Naive B cell (primary cell): ENCODE measurements at regions not wholly inside any gene's neighbourhood (a gene's known extent, or its start where the extent isn't known, plus 50 kb on each side); places are given as distances from the start of the nearest gene placed in this dataset.
"Not testable (repeated sequence)": the region's sequence is repeated elsewhere in the genome, so short reads cannot be mapped to it uniquely, and the experiment has no call there.

Experiments used
- ATAC-seq, 2 donors: fragments of 150-1000 bp; cut with Tn5 transposase; 2 replicates each; pipeline ENCODE4 v1.10.0; 2021; ENCODE audit warnings: low read depth in 2 of 2, mild to moderate bottlenecking in 2 of 2, moderate library complexity in 2 of 2
- DNase-seq: peaks from one replicate; pipeline ENCODE4 v3.0.0; 2022
- H3K27ac Mint-ChIP-seq, 6 donors: one replicate each; pipeline ENCODE4 v1.8.0; 2020 to 2022; ENCODE audit warnings: mild to moderate bottlenecking in 6 of 6, mixed read lengths in 6 of 6, moderate library complexity in 5 of 6, inconsistent platforms in 2 of 6
- H3K27me3 Mint-ChIP-seq, 3 donors: one replicate each; pipeline ENCODE4 v1.8.0; 2021 to 2022; ENCODE audit warnings: mixed read lengths in 3 of 3, mild to moderate bottlenecking in 1 of 3
- H3K36me3 Mint-ChIP-seq, 2 donors: one replicate each; pipeline ENCODE4 v1.8.0; 2020 to 2022; ENCODE audit warnings: mixed read lengths in 2 of 2, inconsistent platforms in 1 of 2, mild to moderate bottlenecking in 1 of 2
- H3K4me1 Mint-ChIP-seq, 3 donors: one replicate each; pipeline ENCODE4 v1.8.0; 2020 to 2022; ENCODE audit warnings: mixed read lengths in 3 of 3, inconsistent platforms in 1 of 3, mild to moderate bottlenecking in 1 of 3, moderate library complexity in 1 of 3
- H3K4me3 Mint-ChIP-seq, 8 donors: one replicate each; pipeline ENCODE4 v1.8.0; 2020 to 2022; ENCODE audit warnings: mild to moderate bottlenecking in 8 of 8, mixed read lengths in 8 of 8, moderate library complexity in 8 of 8, inconsistent platforms in 2 of 8
- H3K9me3 Mint-ChIP-seq, 7 donors: one replicate each; pipeline ENCODE4 v1.8.0; 2020 to 2022; ENCODE audit warnings: mixed read lengths in 7 of 7, mild to moderate bottlenecking in 5 of 7, inconsistent platforms in 2 of 7, moderate library complexity in 1 of 7

DNA sequence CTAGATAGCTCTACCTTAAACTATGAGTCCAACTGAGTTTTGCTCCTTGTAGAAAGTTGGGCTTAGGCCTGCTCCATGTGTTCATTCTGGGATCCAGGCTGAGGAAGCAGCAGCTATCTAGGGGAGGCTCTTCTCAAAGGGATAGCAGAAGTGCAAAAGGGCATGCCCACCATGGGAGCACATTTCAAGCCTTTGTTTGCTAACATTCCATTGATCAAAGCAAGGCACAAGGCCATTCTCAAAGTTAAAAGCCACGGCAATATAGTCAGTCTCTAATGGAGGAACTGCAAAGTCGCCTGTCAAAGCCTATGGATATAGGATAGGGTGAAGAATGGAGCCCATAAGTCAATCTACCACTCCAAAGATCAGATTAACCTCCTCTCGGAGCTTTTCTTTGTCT, 488.1 kb upstream of the ARX start:
- H3K36me3 Mint-ChIP-seq = no peaks in the 10 kb centered on the region
- H3K9me3 Mint-ChIP-seq = peaks cover 0 to 7% (median 2%) of the 10 kb centered on the region in 7 donors
- no peak overlapping the region for H3K27ac Mint-ChIP-seq
- no peaks in the 10 kb centered on the region for H3K4me1 Mint-ChIP-seq
- no peaks in the 10 kb centered on the region for H3K27me3 Mint-ChIP-seq
- ATAC-seq (no peak), DNase-seq (no peak)
- no peak overlapping the region for H3K4me3 Mint-ChIP-seq

DNA sequence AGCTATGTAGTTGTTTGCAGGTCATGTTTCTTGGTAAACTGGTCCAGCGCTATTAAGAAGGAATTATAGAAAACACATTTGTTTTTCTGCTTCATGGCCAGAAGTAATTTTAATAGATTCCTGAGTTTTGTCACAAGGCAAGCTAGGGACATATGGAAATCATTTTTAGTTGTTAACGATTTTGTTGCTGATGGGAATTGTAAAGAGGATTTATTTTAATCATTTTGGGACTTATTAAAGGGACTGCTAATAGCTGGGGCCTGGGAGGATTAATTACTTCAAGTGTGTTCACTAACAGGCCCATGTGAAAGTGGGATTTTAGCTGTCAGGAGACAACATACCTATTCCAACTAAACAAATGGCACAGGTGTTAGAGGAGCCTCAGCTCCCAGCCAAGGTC, 492.0 kb upstream of the ARX start:
- no peaks in the 10 kb centered on the region for H3K36me3 Mint-ChIP-seq
- no peak overlapping the region for H3K27ac Mint-ChIP-seq
- no peaks in the 10 kb centered on the region for H3K27me3 Mint-ChIP-seq
- H3K4me3 Mint-ChIP-seq = no peak overlapping the region
- no peaks in the 10 kb centered on the region for H3K4me1 Mint-ChIP-seq
- H3K9me3 Mint-ChIP-seq = peaks cover 3 to 16% (median 9%) of the 10 kb centered on the region in 7 donors
- no peak for ATAC-seq
- no peak for DNase-seq

DNA sequence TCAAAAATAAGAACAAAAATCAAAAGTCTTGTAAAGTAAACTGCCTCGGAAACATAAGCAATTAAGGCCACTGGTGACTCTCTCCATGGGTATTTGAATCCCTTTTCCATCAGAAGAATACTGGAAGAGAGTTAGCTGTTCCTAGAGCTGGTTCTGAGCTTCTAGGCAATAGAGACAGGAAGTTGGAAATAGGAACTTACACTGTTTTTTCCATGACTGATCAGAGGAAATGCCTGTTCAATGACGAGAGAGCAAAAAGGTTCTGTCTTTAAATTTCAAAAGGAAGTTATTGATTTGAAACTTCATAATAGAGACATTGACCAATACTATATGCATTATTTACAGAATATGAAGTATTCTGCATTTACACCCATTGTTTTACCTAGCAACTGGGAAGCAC, 503.5 kb upstream of the ARX start:
- no peaks in the 10 kb centered on the region for H3K27me3 Mint-ChIP-seq
- ATAC-seq (no peak), DNase-seq (no peak)
- H3K36me3 Mint-ChIP-seq = no peaks in the 10 kb centered on the region
- H3K4me1 Mint-ChIP-seq = no peaks in the 10 kb centered on the region
- peaks cover 0 to 5% (median under 1%) of the 10 kb centered on the region in 7 donors for H3K9me3 Mint-ChIP-seq
- no peak overlapping the region for H3K4me3 Mint-ChIP-seq
- H3K27ac Mint-ChIP-seq = no peak overlapping the region

DNA sequence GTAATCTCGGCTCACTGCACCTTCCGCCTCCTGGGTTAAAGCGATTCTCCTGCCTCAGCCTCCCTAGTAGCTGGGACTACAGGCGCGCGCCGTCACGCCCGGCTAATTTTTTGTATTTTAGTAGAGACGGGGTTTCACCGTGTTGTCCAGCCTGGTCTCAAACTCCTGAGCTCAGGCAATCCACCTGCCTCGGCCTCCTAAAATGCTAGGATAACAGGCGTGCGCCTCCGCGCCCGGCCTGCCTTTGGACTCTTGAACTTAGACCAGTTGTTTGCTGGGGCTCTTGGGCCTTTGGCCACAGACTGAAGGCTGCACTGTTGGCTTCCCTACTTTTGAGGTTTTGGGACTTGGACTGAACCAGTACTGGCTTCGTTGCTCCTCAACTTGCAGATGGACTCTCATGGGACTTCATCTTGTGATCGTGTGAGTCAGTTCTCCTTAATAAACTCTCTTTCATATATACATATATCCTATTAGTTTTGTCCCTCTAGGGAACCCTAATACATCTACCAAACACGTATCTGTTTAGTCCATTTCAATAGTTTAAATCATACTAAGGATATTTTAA, 506.8 kb upstream of the ARX start:
- H3K4me1 Mint-ChIP-seq, ATAC-seq, H3K4me3 Mint-ChIP-seq, H3K36me3 Mint-ChIP-seq, DNase-seq, H3K27ac Mint-ChIP-seq, H3K27me3 Mint-ChIP-seq, H3K9me3 Mint-ChIP-seq: not testable (repeated sequence)

DNA sequence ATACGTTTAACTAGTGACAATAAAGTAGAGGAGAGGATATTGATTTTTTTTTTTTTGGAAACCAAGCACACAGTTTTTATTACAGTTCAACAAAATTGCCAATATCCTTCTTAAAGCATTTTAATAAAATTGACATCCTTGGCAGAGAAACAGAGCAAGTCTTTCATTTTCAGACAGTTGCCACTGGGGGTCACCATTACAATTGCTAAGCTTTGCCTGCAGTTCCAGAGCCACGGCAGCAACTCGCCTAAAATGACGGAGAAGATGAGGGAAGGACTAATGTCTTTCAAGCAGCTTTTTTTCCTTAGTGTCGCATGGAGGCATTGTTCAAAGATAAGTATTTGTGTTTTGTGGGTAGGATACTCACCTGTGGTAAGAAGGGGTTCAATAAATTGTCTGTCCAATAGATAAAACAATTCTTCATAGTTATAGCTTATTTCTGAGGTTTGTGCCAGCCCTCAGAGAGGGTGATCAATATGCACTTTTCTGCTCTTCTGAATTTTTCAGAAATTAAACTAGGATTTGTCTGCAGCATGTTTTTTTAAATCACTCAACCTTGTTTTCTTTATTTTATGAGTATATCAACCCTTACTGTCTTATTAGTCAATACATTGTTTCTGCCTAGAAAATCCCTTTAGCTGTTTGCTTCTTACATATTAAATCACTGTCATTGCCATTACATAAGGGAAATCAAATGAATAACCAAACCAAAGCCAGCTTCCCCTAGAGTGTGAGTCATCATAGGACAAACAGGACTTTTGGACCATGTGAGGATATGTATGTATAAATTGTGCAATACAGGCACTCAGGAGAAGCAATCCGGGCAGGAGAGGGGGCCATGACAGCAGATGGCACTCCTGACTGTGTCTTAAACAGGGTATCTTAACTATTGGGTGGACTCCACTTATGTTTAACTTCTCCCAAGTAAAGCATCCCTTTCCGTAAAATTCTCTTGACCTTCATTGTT, 508.1 kb upstream of the ARX start:
- DNase-seq (no peak), ATAC-seq (no peak)
- Mint-ChIP-seq H3K9me3 (peaks cover 0 to 7% (median 0%) of the 10 kb centered on the region in 7 donors), H3K27me3 (no peaks in the 10 kb centered on the region), H3K4me1 (no peaks in the 10 kb centered on the region), H3K27ac (no peak overlapping the region), H3K4me3 (no peak overlapping the region), H3K36me3 (no peaks in the 10 kb centered on the region)

DNA sequence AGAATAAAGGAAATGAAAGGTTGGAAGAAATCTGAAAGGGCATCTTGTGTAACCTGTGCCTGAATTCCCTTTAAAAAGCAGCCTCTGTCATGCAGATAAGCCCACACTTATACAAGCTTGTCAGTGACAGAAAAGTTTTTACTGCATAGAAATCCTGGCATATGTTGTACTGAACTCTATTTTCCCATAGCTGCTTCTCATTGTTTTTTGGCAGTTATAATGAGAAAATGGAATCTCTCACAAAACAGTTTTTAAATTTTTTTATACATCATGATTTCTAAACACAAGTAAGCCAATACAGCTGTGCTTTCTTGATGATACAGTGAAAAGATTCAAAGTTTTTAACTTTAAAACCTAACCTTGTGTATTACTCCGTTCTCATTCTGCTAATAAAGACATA, 511.4 kb upstream of the ARX start:
- no peaks in the 10 kb centered on the region for H3K4me1 Mint-ChIP-seq
- DNase-seq (no peak), ATAC-seq (no peak)
- no peak overlapping the region for H3K4me3 Mint-ChIP-seq
- H3K27me3 Mint-ChIP-seq = no peaks in the 10 kb centered on the region
- no peak overlapping the region for H3K27ac Mint-ChIP-seq
- H3K9me3 Mint-ChIP-seq = peaks cover 0 to 2% (median 0%) of the 10 kb centered on the region in 7 donors
- H3K36me3 Mint-ChIP-seq = no peaks in the 10 kb centered on the region

DNA sequence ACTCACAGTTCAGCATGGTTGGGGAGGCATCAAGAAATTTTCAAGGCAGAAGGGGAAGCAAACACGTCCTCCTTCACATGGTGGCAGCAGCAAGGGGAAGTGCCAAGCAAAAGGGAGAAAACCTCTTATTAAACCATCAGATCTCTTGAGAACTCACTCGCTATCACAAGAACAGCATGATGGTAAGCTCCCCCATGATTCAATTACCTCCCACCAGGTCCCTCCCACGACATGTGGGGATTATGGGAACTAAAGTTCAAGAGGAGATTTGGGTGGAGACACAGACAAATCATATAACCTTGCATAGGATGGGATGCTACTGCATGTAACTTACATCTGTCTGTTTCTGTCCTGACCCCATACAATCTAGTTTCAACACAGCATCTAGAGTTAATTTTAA, 511.8 kb upstream of the ARX start:
- Mint-ChIP-seq H3K27me3 (no peaks in the 10 kb centered on the region), H3K9me3 (peaks cover 0 to 2% (median 0%) of the 10 kb centered on the region in 7 donors), H3K4me1 (no peaks in the 10 kb centered on the region), H3K4me3 (no peak overlapping the region), H3K27ac (no peak overlapping the region), H3K36me3 (no peaks in the 10 kb centered on the region)
- DNase-seq (no peak), ATAC-seq (no peak)

DNA sequence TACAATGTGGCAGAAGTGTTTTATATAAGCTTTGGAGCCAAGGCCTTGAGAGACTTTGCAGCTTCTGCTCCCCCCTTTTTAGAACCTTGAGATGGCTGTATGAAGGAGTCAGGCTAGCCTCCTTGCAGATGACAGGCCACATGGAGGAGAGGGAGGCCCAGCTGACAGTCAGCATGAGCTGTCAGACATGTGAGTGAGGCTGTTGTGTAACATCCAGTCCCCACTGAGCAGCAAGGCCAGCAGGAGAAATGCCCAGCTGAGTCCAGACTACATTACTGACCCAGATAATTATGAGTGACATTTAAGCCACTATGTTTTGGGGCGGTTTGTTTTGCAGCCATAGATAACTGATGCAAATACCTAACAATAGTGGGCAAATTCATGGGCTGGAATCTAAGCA, 515.3 kb upstream of the ARX start:
- Mint-ChIP-seq H3K9me3 (peaks cover 0 to 2% (median 0%) of the 10 kb centered on the region in 7 donors), H3K4me1 (no peaks in the 10 kb centered on the region), H3K27me3 (no peaks in the 10 kb centered on the region), H3K4me3 (no peak overlapping the region), H3K36me3 (no peaks in the 10 kb centered on the region), H3K27ac (no peak overlapping the region)
- DNase-seq (no peak), ATAC-seq (no peak)

DNA sequence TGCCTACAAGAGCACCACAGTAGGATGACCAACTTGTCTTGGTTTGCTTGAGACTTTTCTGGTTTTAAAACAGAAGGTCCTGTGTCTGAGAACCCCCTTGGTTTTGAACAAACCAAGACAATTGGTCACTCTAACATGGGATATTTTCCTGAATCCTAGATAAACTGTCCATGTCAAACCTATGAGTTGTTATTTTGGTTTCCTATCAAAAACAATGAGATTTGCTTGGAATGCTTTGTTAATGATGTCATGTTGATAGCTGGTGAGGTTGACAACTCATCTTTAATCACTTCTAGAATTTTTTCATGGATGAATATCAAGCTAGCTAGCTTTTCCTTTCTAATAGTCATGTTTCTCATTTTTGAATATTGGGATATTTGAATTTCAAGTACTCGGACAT, 518.3 kb upstream of the ARX start:
- no peak for ATAC-seq
- Mint-ChIP-seq H3K27me3 (no peaks in the 10 kb centered on the region), H3K4me1 (no peaks in the 10 kb centered on the region), H3K36me3 (no peaks in the 10 kb centered on the region), H3K4me3 (no peak overlapping the region), H3K9me3 (peaks cover 0 to 6% (median 0%) of the 10 kb centered on the region in 7 donors), H3K27ac (no peak overlapping the region)
- DNase-seq = no peak

DNA sequence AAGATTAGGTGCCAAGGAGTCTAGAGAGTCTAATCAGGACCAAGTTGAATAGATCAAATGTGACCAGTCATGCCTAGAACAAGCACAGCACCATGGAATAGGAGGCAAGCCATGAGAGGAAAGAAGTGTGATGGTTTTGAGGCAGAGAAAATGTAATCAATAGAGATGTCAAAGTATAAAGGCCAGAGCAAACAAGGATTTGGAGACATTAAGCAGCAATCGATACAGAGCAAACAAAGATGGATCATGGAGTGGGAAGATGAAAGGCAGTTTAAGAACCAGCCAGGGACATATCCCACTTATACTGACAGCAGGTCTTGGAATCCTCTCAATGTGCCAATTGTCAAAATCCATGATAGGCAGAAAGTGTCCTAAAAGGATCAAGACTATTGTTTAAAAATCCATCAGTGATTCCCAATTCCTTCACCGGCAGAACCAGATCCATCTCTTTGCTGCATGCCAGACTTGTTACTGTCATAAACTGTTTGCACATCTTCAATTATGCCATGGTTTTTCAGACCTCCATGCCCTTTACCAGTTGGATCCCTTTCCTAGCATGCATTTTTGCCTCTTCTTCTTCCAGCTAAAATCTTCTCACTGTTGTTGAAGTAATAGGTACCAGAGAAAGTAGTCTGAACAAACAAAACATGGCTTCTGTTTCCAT, 520.7 kb upstream of the ARX start:
- DNase-seq = no peak
- Mint-ChIP-seq H3K4me3 (no peak overlapping the region), H3K36me3 (no peaks in the 10 kb centered on the region), H3K9me3 (peaks cover 0 to 6% (median 0%) of the 10 kb centered on the region in 7 donors), H3K27me3 (no peaks in the 10 kb centered on the region), H3K27ac (no peak overlapping the region), H3K4me1 (no peaks in the 10 kb centered on the region)
- ATAC-seq = no peak

DNA sequence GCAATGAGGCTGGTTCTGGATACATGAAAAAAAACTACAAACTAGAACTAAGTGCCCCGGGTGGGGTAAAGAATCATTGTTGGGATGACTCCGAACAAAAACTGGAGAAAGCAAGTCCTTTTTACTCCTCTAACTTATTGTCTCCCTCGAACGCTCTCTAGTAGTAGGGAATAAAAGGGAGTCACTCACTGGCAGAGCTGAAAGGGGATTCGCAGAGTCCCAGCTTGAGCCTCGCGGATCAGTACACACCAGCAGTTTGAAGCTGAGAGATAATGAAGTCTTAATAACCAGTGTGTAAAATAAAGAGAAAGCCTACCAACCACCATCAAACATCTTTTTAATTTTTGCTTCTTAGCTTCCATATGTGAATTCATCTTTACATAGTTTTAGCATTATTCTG, 521.9 kb upstream of the ARX start:
- Mint-ChIP-seq H3K27ac (no peak overlapping the region), H3K9me3 (peaks cover 0 to 6% (median 4%) of the 10 kb centered on the region in 7 donors), H3K36me3 (peaks cover 0 to 3% of the 10 kb centered on the region in 2 donors), H3K4me3 (no peak overlapping the region), H3K27me3 (no peaks in the 10 kb centered on the region), H3K4me1 (no peaks in the 10 kb centered on the region)
- DNase-seq = no peak
- no peak for ATAC-seq

DNA sequence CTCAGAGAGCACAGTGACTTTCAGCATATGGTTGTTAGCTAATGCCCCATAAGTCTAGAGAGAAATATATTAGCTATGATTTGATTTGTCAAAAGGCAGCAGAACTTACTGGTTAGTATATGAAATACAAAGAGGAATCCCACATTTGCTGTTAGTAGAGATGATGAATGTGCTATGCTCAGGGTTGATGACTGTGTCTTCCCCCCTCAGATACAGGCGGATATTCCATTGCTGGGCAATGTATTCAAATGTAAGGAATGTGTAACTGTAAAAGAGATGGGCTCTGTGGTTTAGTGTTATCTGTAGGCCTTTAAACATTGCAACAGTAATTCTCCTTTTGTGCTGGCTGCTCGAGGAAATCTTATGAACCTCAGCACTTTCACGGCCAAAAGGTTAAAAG, 528.9 kb upstream of the ARX start:
- H3K4me3 Mint-ChIP-seq = no peak overlapping the region
- DNase-seq (no peak), ATAC-seq (no peak)
- no peak overlapping the region for H3K27ac Mint-ChIP-seq
- no peaks in the 10 kb centered on the region for H3K4me1 Mint-ChIP-seq
- H3K27me3 Mint-ChIP-seq = no peaks in the 10 kb centered on the region
- peaks cover 0 to 3% of the 10 kb centered on the region in 2 donors for H3K36me3 Mint-ChIP-seq
- peaks cover 0 to 7% (median 3%) of the 10 kb centered on the region in 7 donors for H3K9me3 Mint-ChIP-seq

DNA sequence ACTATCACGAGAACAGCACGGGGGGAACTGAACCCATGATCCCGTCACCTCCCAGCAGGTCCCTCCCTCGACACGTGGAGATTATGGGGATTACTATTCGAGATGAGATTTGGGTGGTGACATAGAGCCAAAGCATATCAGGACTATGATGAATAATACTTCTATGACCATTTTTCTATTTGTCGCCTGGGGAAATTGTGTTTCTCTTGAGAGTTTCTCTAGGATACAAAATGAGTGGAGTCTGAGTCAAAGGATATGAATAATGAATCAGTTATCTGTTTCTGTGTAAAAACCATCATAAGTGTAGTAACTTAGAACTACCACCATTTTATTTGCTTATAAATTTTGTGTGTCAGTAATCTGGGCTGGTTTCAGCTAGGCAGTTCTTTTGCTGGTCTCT, 533.0 kb upstream of the ARX start:
- no peak for ATAC-seq
- Mint-ChIP-seq H3K27ac (no peak overlapping the region), H3K27me3 (no peaks in the 10 kb centered on the region), H3K4me3 (no peak overlapping the region), H3K4me1 (no peaks in the 10 kb centered on the region), H3K36me3 (no peaks in the 10 kb centered on the region), H3K9me3 (peaks cover 0 to 8% (median 0%) of the 10 kb centered on the region in 7 donors)
- no peak for DNase-seq

DNA sequence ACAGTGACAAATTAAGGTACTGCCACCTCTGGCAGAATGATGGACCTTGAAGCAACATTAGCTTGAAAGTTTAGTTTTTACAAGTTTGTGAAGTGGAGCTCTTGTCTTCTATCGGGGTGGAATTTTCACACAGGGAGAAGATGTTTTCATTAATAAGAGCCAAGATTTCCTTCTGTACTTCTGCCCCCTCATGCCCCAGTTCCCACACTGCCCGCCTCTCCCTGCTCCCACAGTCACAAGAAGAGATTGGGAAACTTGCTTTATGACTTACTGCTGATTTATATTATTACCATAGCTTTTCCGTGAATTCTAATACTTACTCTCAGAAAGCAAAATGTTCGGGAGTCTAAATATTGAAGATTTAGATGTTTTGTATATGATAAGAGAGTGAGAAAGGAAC, 539.8 kb upstream of the ARX start:
- Mint-ChIP-seq H3K36me3 (no peaks in the 10 kb centered on the region), H3K27ac (no peak overlapping the region), H3K9me3 (peaks cover 0 to 7% (median 1%) of the 10 kb centered on the region in 7 donors), H3K4me1 (no peaks in the 10 kb centered on the region), H3K27me3 (no peaks in the 10 kb centered on the region), H3K4me3 (no peak overlapping the region)
- ATAC-seq (no peak), DNase-seq (no peak)
